ENCODE measurements at regions not wholly inside any gene's neighbourhood (a gene's known extent, or its start where the extent isn't known, plus 50 kb on each side); places are given as distances from the start of the nearest gene placed in this dataset.
"Not testable (repeated sequence)": the region's sequence is repeated elsewhere in the genome, so short reads cannot be mapped to it uniquely, and the experiment has no call there.

- not testable (repeated sequence) for DNase-seq (ENCODE audit: low read depth); H3K4me1 ChIP-seq (ENCODE audit: control insufficient read depth, insufficient read depth, low read length); H3K9ac ChIP-seq (ENCODE audit: low read length); H3K4me3 ChIP-seq (ENCODE audit: low read length); H3K36me3 ChIP-seq (ENCODE audit: control insufficient read depth, insufficient read depth, low read length, severe bottlenecking); H3K27me3 ChIP-seq (replicated peaks; ENCODE audit: control insufficient read depth, insufficient read depth, low read length); H3K9me3 ChIP-seq (ENCODE audit: control insufficient read depth, low read length)
Observed at GRCh38 chr5:114704225-114704893, 342.5 kb downstream of the KCNN2 start.

- Histone ChIP-seq H3K27me3 (replicated peaks; ENCODE audit: control insufficient read depth, insufficient read depth, low read length) (no peaks in the 10 kb centered on the region), H3K36me3 (ENCODE audit: control insufficient read depth, insufficient read depth, low read length, severe bottlenecking) (no peaks in the 10 kb centered on the region), H3K9ac (ENCODE audit: low read length) (no peak overlapping the region), H3K9me3 (ENCODE audit: control insufficient read depth, low read length) (no peaks in the 10 kb centered on the region), H3K4me1 (ENCODE audit: control insufficient read depth, insufficient read depth, low read length) (no peaks in the 10 kb centered on the region), H3K4me3 (ENCODE audit: low read length) (no peak overlapping the region)
- DNase-seq (ENCODE audit: low read depth) = no peak
Observed at GRCh38 chr5:114702731-114703130, 340.9 kb downstream of the KCNN2 start.

- H3K4me1 ChIP-seq (ENCODE audit: control insufficient read depth, insufficient read depth, low read length) = no peaks in the 10 kb centered on the region
- H3K27me3 ChIP-seq (replicated peaks; ENCODE audit: control insufficient read depth, insufficient read depth, low read length) = no peaks in the 10 kb centered on the region
- no peak overlapping the region for H3K9ac ChIP-seq (ENCODE audit: low read length)
- H3K9me3 ChIP-seq (ENCODE audit: control insufficient read depth, low read length) = no peaks in the 10 kb centered on the region
- H3K36me3 ChIP-seq (ENCODE audit: control insufficient read depth, insufficient read depth, low read length, severe bottlenecking) = no peaks in the 10 kb centered on the region
- no peak overlapping the region for H3K4me3 ChIP-seq (ENCODE audit: low read length)
- DNase-seq (ENCODE audit: low read depth) = no peak
Observed at GRCh38 chr5:114702136-114702535, 340.3 kb downstream of the KCNN2 start.

GRCh38 chr5:114700823-114701222, 339.0 kb downstream of the KCNN2 start:
- no peak overlapping the region for H3K4me3 ChIP-seq (ENCODE audit: low read length)
- no peaks in the 10 kb centered on the region for H3K4me1 ChIP-seq (ENCODE audit: control insufficient read depth, insufficient read depth, low read length)
- H3K36me3 ChIP-seq (ENCODE audit: control insufficient read depth, insufficient read depth, low read length, severe bottlenecking) = no peaks in the 10 kb centered on the region
- peaks cover 2% of the 10 kb centered on the region for H3K9me3 ChIP-seq (ENCODE audit: control insufficient read depth, low read length)
- no peaks in the 10 kb centered on the region for H3K27me3 ChIP-seq (replicated peaks; ENCODE audit: control insufficient read depth, insufficient read depth, low read length)
- no peak overlapping the region for H3K9ac ChIP-seq (ENCODE audit: low read length)
- no peak for DNase-seq (ENCODE audit: low read depth)

- Histone ChIP-seq H3K9me3 (ENCODE audit: control insufficient read depth, low read length) (peaks cover 2% of the 10 kb centered on the region), H3K4me3 (ENCODE audit: low read length) (no peak overlapping the region), H3K27me3 (replicated peaks; ENCODE audit: control insufficient read depth, insufficient read depth, low read length) (no peaks in the 10 kb centered on the region), H3K9ac (ENCODE audit: low read length) (no peak overlapping the region), H3K4me1 (ENCODE audit: control insufficient read depth, insufficient read depth, low read length) (no peaks in the 10 kb centered on the region), H3K36me3 (ENCODE audit: control insufficient read depth, insufficient read depth, low read length, severe bottlenecking) (no peaks in the 10 kb centered on the region)
- DNase-seq (ENCODE audit: low read depth) = no peak
Observed at GRCh38 chr5:114695292-114695904, 333.5 kb downstream of the KCNN2 start.

- H3K9me3 ChIP-seq (ENCODE audit: control insufficient read depth, low read length) = peaks cover 9% of the 10 kb centered on the region
- no peaks in the 10 kb centered on the region for H3K36me3 ChIP-seq (ENCODE audit: control insufficient read depth, insufficient read depth, low read length, severe bottlenecking)
- H3K4me3 ChIP-seq (ENCODE audit: low read length) = no peak overlapping the region
- H3K4me1 ChIP-seq (ENCODE audit: control insufficient read depth, insufficient read depth, low read length) = no peaks in the 10 kb centered on the region
- no peaks in the 10 kb centered on the region for H3K27me3 ChIP-seq (replicated peaks; ENCODE audit: control insufficient read depth, insufficient read depth, low read length)
- H3K9ac ChIP-seq (ENCODE audit: low read length) = no peak overlapping the region
- no peak for DNase-seq (ENCODE audit: low read depth)
Observed at GRCh38 chr5:114686356-114686755, 324.5 kb downstream of the KCNN2 start.

GRCh38 chr5:114678778-114679177, 316.9 kb downstream of the KCNN2 start:
- Histone ChIP-seq H3K4me1 (ENCODE audit: control insufficient read depth, insufficient read depth, low read length) (no peaks in the 10 kb centered on the region), H3K27me3 (replicated peaks; ENCODE audit: control insufficient read depth, insufficient read depth, low read length) (no peaks in the 10 kb centered on the region), H3K4me3 (ENCODE audit: low read length) (no peak overlapping the region), H3K9me3 (ENCODE audit: control insufficient read depth, low read length) (peaks cover 4% of the 10 kb centered on the region), H3K9ac (ENCODE audit: low read length) (no peak overlapping the region), H3K36me3 (ENCODE audit: control insufficient read depth, insufficient read depth, low read length, severe bottlenecking) (no peaks in the 10 kb centered on the region)
- no peak for DNase-seq (ENCODE audit: low read depth)

GRCh38 chr5:114665551-114665950, 303.7 kb downstream of the KCNN2 start:
- no peaks in the 10 kb centered on the region for H3K27me3 ChIP-seq (replicated peaks; ENCODE audit: control insufficient read depth, insufficient read depth, low read length)
- H3K36me3 ChIP-seq (ENCODE audit: control insufficient read depth, insufficient read depth, low read length, severe bottlenecking) = no peaks in the 10 kb centered on the region
- H3K4me1 ChIP-seq (ENCODE audit: control insufficient read depth, insufficient read depth, low read length) = no peaks in the 10 kb centered on the region
- no peak overlapping the region for H3K9ac ChIP-seq (ENCODE audit: low read length)
- no peaks in the 10 kb centered on the region for H3K9me3 ChIP-seq (ENCODE audit: control insufficient read depth, low read length)
- no peak overlapping the region for H3K4me3 ChIP-seq (ENCODE audit: low read length)
- DNase-seq (ENCODE audit: low read depth) = no peak

- H3K4me1 ChIP-seq (ENCODE audit: control insufficient read depth, insufficient read depth, low read length) = no peaks in the 10 kb centered on the region
- H3K9me3 ChIP-seq (ENCODE audit: control insufficient read depth, low read length) = no peaks in the 10 kb centered on the region
- no peaks in the 10 kb centered on the region for H3K36me3 ChIP-seq (ENCODE audit: control insufficient read depth, insufficient read depth, low read length, severe bottlenecking)
- no peak for DNase-seq (ENCODE audit: low read depth)
- no peaks in the 10 kb centered on the region for H3K27me3 ChIP-seq (replicated peaks; ENCODE audit: control insufficient read depth, insufficient read depth, low read length)
- no peak overlapping the region for H3K9ac ChIP-seq (ENCODE audit: low read length)
- H3K4me3 ChIP-seq (ENCODE audit: low read length) = no peak overlapping the region
Observed at GRCh38 chr5:114660791-114661190, 298.9 kb downstream of the KCNN2 start.

GRCh38 chr5:114658194-114658593, 296.3 kb downstream of the KCNN2 start:
- Histone ChIP-seq H3K27me3 (replicated peaks; ENCODE audit: control insufficient read depth, insufficient read depth, low read length) (no peaks in the 10 kb centered on the region), H3K4me1 (ENCODE audit: control insufficient read depth, insufficient read depth, low read length) (no peaks in the 10 kb centered on the region), H3K4me3 (ENCODE audit: low read length) (no peak overlapping the region), H3K9me3 (ENCODE audit: control insufficient read depth, low read length) (no peaks in the 10 kb centered on the region), H3K9ac (ENCODE audit: low read length) (no peak overlapping the region), H3K36me3 (ENCODE audit: control insufficient read depth, insufficient read depth, low read length, severe bottlenecking) (no peaks in the 10 kb centered on the region)
- no peak for DNase-seq (ENCODE audit: low read depth)

- no peaks in the 10 kb centered on the region for H3K4me1 ChIP-seq (ENCODE audit: control insufficient read depth, insufficient read depth, low read length)
- no peaks in the 10 kb centered on the region for H3K36me3 ChIP-seq (ENCODE audit: control insufficient read depth, insufficient read depth, low read length, severe bottlenecking)
- no peak overlapping the region for H3K4me3 ChIP-seq (ENCODE audit: low read length)
- no peak overlapping the region for H3K9ac ChIP-seq (ENCODE audit: low read length)
- no peak for DNase-seq (ENCODE audit: low read depth)
- no peaks in the 10 kb centered on the region for H3K9me3 ChIP-seq (ENCODE audit: control insufficient read depth, low read length)
- no peaks in the 10 kb centered on the region for H3K27me3 ChIP-seq (replicated peaks; ENCODE audit: control insufficient read depth, insufficient read depth, low read length)
Observed at GRCh38 chr5:114657342-114658130, 295.7 kb downstream of the KCNN2 start.

All from adipocyte (in vitro differentiated cells).